IMR-90 (cell line): ENCODE measurements at regions not wholly inside any gene's neighbourhood (a gene's known extent, or its start where the extent isn't known, plus 50 kb on each side); places are given as distances from the start of the nearest gene placed in this dataset.

Source experiments
- ATAC-seq: fragments of 200-7000 bp; cut with Tn5 transposase; 2 replicates; pipeline ENCODE4 v1.9.1; 2020; ENCODE audit warnings: low read depth, mild to moderate bottlenecking, moderate library complexity
- BruUV-seq: library from RNA; stranded (reverse); fragments of 400-500 nt; replicated peaks from 2 replicates; lab custom pipeline; 2021; lab: Mats Ljungman, UMichigan
- CTCF ChIA-PET: fragments of 300-600 bp; formaldehyde crosslinking; extraction: SDS; loops from one replicate; lab custom pipeline; 2021; ENCODE audit warnings: antibody characterized with exemption; lab: Yijun Ruan, JAX
- POLR2A ChIA-PET: fragments of 300-600 bp; sonication (Branson Sonifier 250); formaldehyde crosslinking; loops from one replicate; lab custom pipeline; 2022; ENCODE audit warnings: antibody characterized with exemption; ENCODE audit not compliant: unreplicated experiment; lab: Charles Lee
- DNase-seq: peaks from one replicate; pipeline ENCODE4 v3.0.0; 2013
- H2AFZ ChIP-seq: replicated peaks from 2 replicates; pipeline ENCODE3; 2013; ENCODE audit warnings: low read length, mild to moderate bottlenecking; ENCODE audit not compliant: poor library complexity
- H2AK5ac ChIP-seq: 2 replicates; pipeline ENCODE4 v1.6.1; 2013; ENCODE audit warnings: low read depth, low read length, inconsistent platforms
- H2AK9ac ChIP-seq: replicated peaks from 2 replicates; pipeline ENCODE3; 2013; ENCODE audit warnings: mild to moderate bottlenecking, low read depth, low read length, moderate library complexity; ENCODE audit not compliant: poor library complexity
- H2BK120ac ChIP-seq: 2 replicates; pipeline ENCODE4 v1.6.1; 2013; ENCODE audit warnings: low read depth, low read length, inconsistent platforms
- H2BK15ac ChIP-seq: 3 replicates; pipeline ENCODE4 v1.6.1; 2013; ENCODE audit warnings: low read depth, low read length, inconsistent platforms
- H2BK20ac ChIP-seq: 2 replicates; pipeline ENCODE4 v1.6.1; 2013; ENCODE audit warnings: low read depth, mild to moderate bottlenecking, inconsistent platforms, low read length, moderate library complexity
- H2BK5ac ChIP-seq: 2 replicates; pipeline ENCODE4 v1.6.1; 2013; ENCODE audit warnings: mild to moderate bottlenecking, low read depth, low read length, inconsistent platforms; ENCODE audit not compliant: poor library complexity, severe bottlenecking
- H3K14ac ChIP-seq: replicated peaks from 2 replicates; pipeline ENCODE4 v1.6.1; 2013; ENCODE audit warnings: low read depth, low read length, inconsistent platforms
- H3K18ac ChIP-seq: 2 replicates; pipeline ENCODE4 v1.6.1; 2013; ENCODE audit warnings: low read depth, low read length, control low read depth
- H3K23ac ChIP-seq: 2 replicates; pipeline ENCODE4 v1.6.1; 2013; ENCODE audit warnings: low read depth, low read length, inconsistent platforms
- H3K27ac ChIP-seq: 2 replicates; pipeline ENCODE4 v1.5.1; 2013; ENCODE audit warnings: mild to moderate bottlenecking, control low read depth, low read length; ENCODE audit not compliant: insufficient read depth
- H3K27me3 ChIP-seq: 2 replicates; pipeline ENCODE4 v1.6.1; 2013; ENCODE audit warnings: low read length; ENCODE audit not compliant: control insufficient read depth, insufficient read depth
- H3K36me3 ChIP-seq: 2 replicates; pipeline ENCODE4 v1.6.1; 2013; ENCODE audit warnings: low read length, mixed read lengths; ENCODE audit not compliant: control insufficient read depth, insufficient read depth
- H3K4ac ChIP-seq: 2 replicates; pipeline ENCODE4 v1.6.1; 2013; ENCODE audit warnings: low read depth, low read length, inconsistent platforms
- H3K4me1 ChIP-seq: 2 replicates; pipeline ENCODE4 v1.6.1; 2013; ENCODE audit warnings: low read length, mixed read lengths; ENCODE audit not compliant: control insufficient read depth, insufficient read depth
- H3K4me2 ChIP-seq: 2 replicates; pipeline ENCODE4 v1.6.1; 2013; ENCODE audit warnings: low read depth, mild to moderate bottlenecking, control low read depth, low read length, moderate library complexity
- H3K4me3 ChIP-seq: 2 replicates; pipeline ENCODE4 v1.5.1; 2013; ENCODE audit warnings: low read depth, mild to moderate bottlenecking, control low read depth, low read length, moderate library complexity; ENCODE audit not compliant: insufficient read depth
- H3K56ac ChIP-seq: 2 replicates; pipeline ENCODE4 v1.6.1; 2013; ENCODE audit warnings: low read length, inconsistent platforms; ENCODE audit not compliant: insufficient read depth; ENCODE audit errors: extremely low read depth
- H3K79me1 ChIP-seq, 2 experiments: 2 replicates each; pipeline ENCODE4 v1.6.1; 2013; ENCODE audit warnings: low read length in 2 of 2, inconsistent platforms in 1 of 2, low read depth in 1 of 2
- H3K9ac ChIP-seq: 2 replicates; pipeline ENCODE4 v1.6.1; 2013; ENCODE audit warnings: low read depth, low read length, control low read depth
- H3K9me1 ChIP-seq: 2 replicates; pipeline ENCODE4 v1.6.1; 2013; ENCODE audit warnings: low read length, inconsistent platforms; ENCODE audit not compliant: insufficient read depth
- H3K9me3 ChIP-seq: 2 replicates; pipeline ENCODE4 v1.6.1; 2013; ENCODE audit warnings: low read length; ENCODE audit not compliant: control insufficient read depth, insufficient read depth
- H4K20me1 ChIP-seq: 2 replicates; pipeline ENCODE4 v1.6.1; 2013; ENCODE audit warnings: low read length, inconsistent platforms; ENCODE audit not compliant: insufficient read depth
- H4K5ac ChIP-seq: 2 replicates; pipeline ENCODE4 v1.6.1; 2013; ENCODE audit warnings: mild to moderate bottlenecking, low read depth, low read length, control low read depth
- H4K8ac ChIP-seq, 2 experiments: 2 replicates each; pipeline ENCODE4 v1.6.1; 2013; ENCODE audit warnings: low read depth in 2 of 2, low read length in 2 of 2, control low read depth in 1 of 2, inconsistent platforms in 1 of 2
- H4K91ac ChIP-seq: 2 replicates; pipeline ENCODE4 v1.6.1; 2013; ENCODE audit warnings: low read depth, low read length, inconsistent platforms; ENCODE audit not compliant: insufficient read depth
- BHLHE40 ChIP-seq: fragments of 150-350 bp; IDR thresholded peaks from 2 replicates; pipeline ENCODE4 v1.6.1; 2016; ENCODE audit warnings: mild to moderate bottlenecking, low read depth, low read length
- CEBPB ChIP-seq: IDR thresholded peaks from 2 replicates; pipeline ENCODE4 v1.6.1; 2012; ENCODE audit warnings: low read depth, low read length, improper control_type of control experiment
- CHD1 ChIP-seq: IDR thresholded peaks from 2 replicates; pipeline ENCODE4 v1.6.1; 2012; ENCODE audit warnings: low read depth, low read length, improper control_type of control experiment
- MAFK ChIP-seq: IDR thresholded peaks from 2 replicates; pipeline ENCODE4 v1.6.1; 2012; ENCODE audit warnings: low read depth, low read length, improper control_type of control experiment
- MAZ ChIP-seq: IDR thresholded peaks from 2 replicates; pipeline ENCODE4 v1.6.1; 2012; ENCODE audit warnings: low read depth, mild to moderate bottlenecking, low read length, improper control_type of control experiment, moderate library complexity, borderline replicate concordance
- MXI1 ChIP-seq: IDR thresholded peaks from 2 replicates; pipeline ENCODE4 v1.6.1; 2012; ENCODE audit warnings: low read depth, mild to moderate bottlenecking, low read length, moderate library complexity, borderline replicate concordance
- NFE2L2 ChIP-seq: fragments of 150-350 bp; IDR thresholded peaks from 2 replicates; pipeline ENCODE4 v1.6.1; 2016; ENCODE audit warnings: low read depth, mild to moderate bottlenecking, low read length
- POLR2A ChIP-seq: IDR thresholded peaks from 2 replicates; pipeline ENCODE4 v1.6.1; 2012; ENCODE audit warnings: mild to moderate bottlenecking, low read depth, low read length
- RFX5 ChIP-seq: IDR thresholded peaks from 2 replicates; pipeline ENCODE4 v1.8.0; 2012; ENCODE audit warnings: low read depth, mild to moderate bottlenecking, low read length, moderate library complexity
- SMC3 ChIP-seq: fragments of 150-350 bp; IDR thresholded peaks from 2 replicates; pipeline ENCODE4 v1.6.1; 2016; ENCODE audit warnings: low read depth, mild to moderate bottlenecking, antibody characterized with exemption, low read length, moderate library complexity
- WGBS, 2 experiments: methylation state at CpG; one replicate each; pipeline versions ENCODE4 v1.1.5 to v1.1.7; 2013; ENCODE audit warnings: missing lambda C conversion rate in 2 of 2; ENCODE audit not compliant: insufficient read length in 1 of 2; ENCODE audit errors: extremely low coverage in 2 of 2; 5-methylcytosine and 5-hydroxymethylcytosine counted together
- dilution Hi-C: fragments of 300-500 bp; cut with HindIII; formaldehyde crosslinking; loops from one replicate; pipeline ENCODE4 v1.14.3; 2018; ENCODE audit warnings: low sequenced_read_pairs; ENCODE audit not compliant: unreplicated experiment
- in situ Hi-C: fragments of 300-500 bp; cut with MboI; formaldehyde crosslinking; loops from 3 replicates; pipeline ENCODE4 v1.14.3; 2019; ENCODE audit warnings: low sequenced_read_pairs, inconsistent platforms, mixed read lengths
- intact Hi-C: fragments of 100-400 bp; cut with micrococcal nuclease; formaldehyde crosslinking; loops from 2 replicates; pipeline ENCODE4 v1.10.0; 2022
- TF ChIP-seq, protein P1 (sequence below): fragments of 150-350 bp; IDR thresholded peaks from 2 replicates; pipeline ENCODE4 v1.6.1; 2016; ENCODE audit warnings: low read depth, mild to moderate bottlenecking, low read length, moderate library complexity, borderline replicate concordance
- TF ChIP-seq, protein P2 (sequence below): conservative IDR thresholded peaks from 2 replicates; pipeline ENCODE4 v1.5.1; 2012; ENCODE audit warnings: mild to moderate bottlenecking, low read depth, low read length, improper control_type of control experiment

GRCh38 chr4:32890398-32890797, 2170.2 kb downstream of the PCDH7 start:
- WGBS, 2 experiments, result no CpG with 5 or more reads among the region's 4 CpGs
- no peak overlapping the region for H4K91ac ChIP-seq
- no peaks in the 10 kb centered on the region for H3K4me1 ChIP-seq
- H3K9ac ChIP-seq, result no peak overlapping the region
- in situ Hi-C loops (no loop called here), dilution Hi-C loops (no loop called here), intact Hi-C loops (no loop called here)
- ChIA-PET POLR2A (no interaction called here), CTCF (no interaction called here)
- H2AFZ ChIP-seq, result no peak overlapping the region
- no peak for ATAC-seq
- H3K27me3 ChIP-seq, result no peaks in the 10 kb centered on the region
- TF ChIP-seq MAZ, result no peak
- no peak for TF ChIP-seq CEBPB
- TF ChIP-seq RFX5, result no peak
- TF ChIP-seq SMC3, result no peak
- no peak for TF ChIP-seq NFE2L2
- no peak for TF ChIP-seq BHLHE40
- no peak for TF ChIP-seq MXI1
- TF ChIP-seq, protein P1, sequence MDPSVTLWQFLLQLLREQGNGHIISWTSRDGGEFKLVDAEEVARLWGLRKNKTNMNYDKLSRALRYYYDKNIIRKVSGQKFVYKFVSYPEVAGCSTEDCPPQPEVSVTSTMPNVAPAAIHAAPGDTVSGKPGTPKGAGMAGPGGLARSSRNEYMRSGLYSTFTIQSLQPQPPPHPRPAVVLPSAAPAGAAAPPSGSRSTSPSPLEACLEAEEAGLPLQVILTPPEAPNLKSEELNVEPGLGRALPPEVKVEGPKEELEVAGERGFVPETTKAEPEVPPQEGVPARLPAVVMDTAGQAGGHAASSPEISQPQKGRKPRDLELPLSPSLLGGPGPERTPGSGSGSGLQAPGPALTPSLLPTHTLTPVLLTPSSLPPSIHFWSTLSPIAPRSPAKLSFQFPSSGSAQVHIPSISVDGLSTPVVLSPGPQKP, result no peak
- TF ChIP-seq, protein P2, sequence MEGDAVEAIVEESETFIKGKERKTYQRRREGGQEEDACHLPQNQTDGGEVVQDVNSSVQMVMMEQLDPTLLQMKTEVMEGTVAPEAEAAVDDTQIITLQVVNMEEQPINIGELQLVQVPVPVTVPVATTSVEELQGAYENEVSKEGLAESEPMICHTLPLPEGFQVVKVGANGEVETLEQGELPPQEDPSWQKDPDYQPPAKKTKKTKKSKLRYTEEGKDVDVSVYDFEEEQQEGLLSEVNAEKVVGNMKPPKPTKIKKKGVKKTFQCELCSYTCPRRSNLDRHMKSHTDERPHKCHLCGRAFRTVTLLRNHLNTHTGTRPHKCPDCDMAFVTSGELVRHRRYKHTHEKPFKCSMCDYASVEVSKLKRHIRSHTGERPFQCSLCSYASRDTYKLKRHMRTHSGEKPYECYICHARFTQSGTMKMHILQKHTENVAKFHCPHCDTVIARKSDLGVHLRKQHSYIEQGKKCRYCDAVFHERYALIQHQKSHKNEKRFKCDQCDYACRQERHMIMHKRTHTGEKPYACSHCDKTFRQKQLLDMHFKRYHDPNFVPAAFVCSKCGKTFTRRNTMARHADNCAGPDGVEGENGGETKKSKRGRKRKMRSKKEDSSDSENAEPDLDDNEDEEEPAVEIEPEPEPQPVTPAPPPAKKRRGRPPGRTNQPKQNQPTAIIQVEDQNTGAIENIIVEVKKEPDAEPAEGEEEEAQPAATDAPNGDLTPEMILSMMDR, result no peak
- TF ChIP-seq CHD1, result no peak
- no peak for TF ChIP-seq MAFK
- TF ChIP-seq POLR2A, result no peak
- no peak overlapping the region for H4K8ac ChIP-seq
- no peak for DNase-seq
- no peak overlapping the region for H3K4me3 ChIP-seq
- H3K23ac ChIP-seq, result no peak overlapping the region
- no peak overlapping the region for H2BK120ac ChIP-seq
- H3K36me3 ChIP-seq, result no peaks in the 10 kb centered on the region
- no peak overlapping the region for H3K14ac ChIP-seq
- no peak overlapping the region for H2AK9ac ChIP-seq
- H3K79me1 ChIP-seq, result no peaks in the 10 kb centered on the region
- H3K56ac ChIP-seq, result no peak overlapping the region
- no peak overlapping the region for H2BK20ac ChIP-seq
- no peaks in the 10 kb centered on the region for H3K9me1 ChIP-seq
- peaks cover 4% of the 10 kb centered on the region; the same call in 1 of the 2 replicates for H3K9me3 ChIP-seq
- no TSS peak for BruUV-seq
- no peak overlapping the region for H2BK5ac ChIP-seq
- H2AK5ac ChIP-seq, result no peak overlapping the region
- no peak overlapping the region for H3K4me2 ChIP-seq
- no peak overlapping the region for H3K27ac ChIP-seq
- no peak overlapping the region for H3K18ac ChIP-seq
- H4K20me1 ChIP-seq, result no peaks in the 10 kb centered on the region
- H4K5ac ChIP-seq, result no peak overlapping the region
- H2BK15ac ChIP-seq, result no peak overlapping the region
- no peak overlapping the region for H3K4ac ChIP-seq
